Hepatic stellate cell (primary cell): ENCODE measurements at regions not wholly inside any gene's neighbourhood (a gene's known extent, or its start where the extent isn't known, plus 50 kb on each side); places are given as distances from the start of the nearest gene placed in this dataset.
A peak's percentile ranks its signal among the peaks of the same experiment; 100 is the strongest.
"Not testable (repeated sequence)": the region's sequence is repeated elsewhere in the genome, so short reads cannot be mapped to it uniquely, and the experiment has no call there.

Experiments
- DNase-seq: peaks from one replicate; pipeline ENCODE4 v3.0.0; 2011; ENCODE audit warnings: low spot score

- no peak for DNase-seq
These were observed 916.6 kb downstream of the DIAPH3 start for GRCh38 chr13:59247171-59247570.

GRCh38 chr13:59250336-59251189 lies 913.2 kb downstream of the DIAPH3 start:
- no peak for DNase-seq

GRCh38 chr13:59259165-59260000 lies 904.3 kb downstream of the DIAPH3 start:
- no peak for DNase-seq

DNA sequence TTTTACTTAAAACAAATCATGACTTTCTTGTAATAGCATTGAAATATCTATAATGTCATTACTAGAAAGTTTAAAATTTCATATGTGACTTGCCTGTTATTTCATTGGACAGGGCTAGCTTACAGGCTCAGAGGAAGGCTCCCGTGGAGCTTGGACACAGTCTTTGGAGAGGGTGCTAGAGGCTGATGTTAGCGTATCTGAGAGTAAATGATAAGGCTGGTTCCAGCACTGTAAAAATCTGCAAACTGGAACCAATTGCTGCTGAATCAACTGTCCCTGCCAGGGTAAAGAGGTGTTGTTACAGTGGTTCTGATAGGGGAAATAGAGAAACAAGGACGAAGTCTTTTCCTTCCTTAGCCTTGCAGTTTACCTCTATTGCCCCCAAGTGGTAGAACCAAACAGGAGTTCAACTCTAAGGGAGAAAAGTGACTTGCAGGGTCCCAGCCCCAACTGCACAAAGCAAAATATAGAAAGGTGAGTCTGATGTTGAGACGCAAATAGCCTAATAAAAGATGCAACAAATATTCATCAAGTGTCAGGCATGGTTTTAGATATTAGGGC lies 901.7 kb downstream of the DIAPH3 start:
- no peak for DNase-seq

GRCh38 chr13:59263531-59263930 lies 900.2 kb downstream of the DIAPH3 start:
- DNase-seq, result no peak

GRCh38 chr13:59266478-59267063 lies 897.2 kb downstream of the DIAPH3 start:
- no peak for DNase-seq

DNA sequence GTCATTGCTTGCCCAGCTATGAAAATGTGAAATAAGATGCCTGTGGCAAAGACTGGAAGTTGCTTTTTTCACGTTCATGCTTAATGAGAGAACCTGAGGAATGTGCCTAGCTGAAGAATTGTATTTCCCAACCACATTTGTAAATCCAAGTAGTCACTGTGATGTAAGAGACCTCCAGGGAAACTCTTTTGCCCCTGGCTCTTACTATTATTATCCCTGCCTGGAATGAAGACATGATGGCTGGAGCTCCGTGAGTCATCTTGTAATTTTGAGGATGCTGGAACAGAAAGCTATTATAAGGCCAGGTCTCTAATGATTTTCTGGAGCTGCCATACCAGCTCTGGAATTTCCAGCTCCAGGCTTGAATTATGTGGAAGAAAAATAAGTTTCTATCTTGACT lies 894.3 kb downstream of the DIAPH3 start:
- DNase-seq, result peak; percentile 13

- DNase-seq, result no peak
These were observed 893.4 kb downstream of the DIAPH3 start for GRCh38 chr13:59270327-59270726.

GRCh38 chr13:59274958-59275727 lies 888.6 kb downstream of the DIAPH3 start:
- DNase-seq, result no peak

DNA sequence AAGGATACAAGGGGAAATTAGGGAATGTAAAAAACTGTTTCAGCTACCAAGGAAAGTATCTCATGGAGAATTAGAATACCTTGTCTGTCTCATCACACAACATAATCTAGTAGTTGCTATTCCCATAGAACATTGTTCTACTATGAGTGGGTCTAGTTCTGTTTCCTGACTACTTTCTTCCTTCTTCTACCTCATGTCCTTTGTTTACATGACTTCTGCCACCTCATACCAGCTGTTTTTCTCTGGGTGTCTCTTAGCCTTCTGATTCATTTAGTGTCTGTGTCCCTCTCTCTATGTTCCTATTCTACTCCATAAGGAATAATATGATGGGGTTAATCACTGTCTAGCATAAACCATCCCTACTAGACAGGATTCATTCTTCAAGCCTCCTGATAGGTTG lies 887.3 kb downstream of the DIAPH3 start:
- no peak for DNase-seq

- no peak for DNase-seq
These were observed 886.6 kb downstream of the DIAPH3 start for GRCh38 chr13:59277106-59277505.

GRCh38 chr13:59279028-59279427 lies 884.7 kb downstream of the DIAPH3 start:
- no peak for DNase-seq

- no peak for DNase-seq
These were observed 884.2 kb downstream of the DIAPH3 start for GRCh38 chr13:59279576-59279975.

DNA sequence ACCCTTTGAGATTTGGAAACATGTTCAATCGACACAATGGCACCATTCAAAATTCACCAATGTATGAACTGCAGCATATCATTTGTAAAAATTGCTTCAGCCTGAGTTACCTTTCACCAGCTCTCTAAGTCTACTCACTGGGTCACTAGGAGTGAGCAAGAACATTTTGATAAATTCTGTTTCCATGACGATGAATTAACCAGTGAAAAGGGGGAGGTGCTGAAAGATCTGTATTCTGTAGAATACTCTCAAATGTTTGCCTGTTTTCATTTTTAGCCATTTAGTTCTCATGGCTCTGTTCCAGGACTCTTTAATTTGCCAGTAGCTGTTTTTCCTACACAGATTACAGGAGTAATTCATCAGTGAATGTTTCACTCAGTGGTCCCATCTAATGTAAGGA lies 883.4 kb downstream of the DIAPH3 start:
- DNase-seq, result no peak

- DNase-seq, result no peak
These were observed 882.3 kb downstream of the DIAPH3 start for GRCh38 chr13:59281453-59281852.

- DNase-seq, result not testable (repeated sequence)
These were observed 871.5 kb downstream of the DIAPH3 start for GRCh38 chr13:59292240-59292639.

GRCh38 chr13:59299584-59299983 lies 864.1 kb downstream of the DIAPH3 start:
- DNase-seq, result no peak

GRCh38 chr13:59300355-59301173 lies 863.2 kb downstream of the DIAPH3 start:
- no peak for DNase-seq

- no peak for DNase-seq
These were observed 862.6 kb downstream of the DIAPH3 start for GRCh38 chr13:59301174-59301567.

GRCh38 chr13:59303433-59303832 lies 860.3 kb downstream of the DIAPH3 start:
- no peak for DNase-seq

- DNase-seq, result no peak
These were observed 859.1 kb downstream of the DIAPH3 start for GRCh38 chr13:59304596-59304995.
